ENCODE measurements at regions not wholly inside any gene's neighbourhood (a gene's known extent, or its start where the extent isn't known, plus 50 kb on each side); places are given as distances from the start of the nearest gene placed in this dataset.

DNA sequence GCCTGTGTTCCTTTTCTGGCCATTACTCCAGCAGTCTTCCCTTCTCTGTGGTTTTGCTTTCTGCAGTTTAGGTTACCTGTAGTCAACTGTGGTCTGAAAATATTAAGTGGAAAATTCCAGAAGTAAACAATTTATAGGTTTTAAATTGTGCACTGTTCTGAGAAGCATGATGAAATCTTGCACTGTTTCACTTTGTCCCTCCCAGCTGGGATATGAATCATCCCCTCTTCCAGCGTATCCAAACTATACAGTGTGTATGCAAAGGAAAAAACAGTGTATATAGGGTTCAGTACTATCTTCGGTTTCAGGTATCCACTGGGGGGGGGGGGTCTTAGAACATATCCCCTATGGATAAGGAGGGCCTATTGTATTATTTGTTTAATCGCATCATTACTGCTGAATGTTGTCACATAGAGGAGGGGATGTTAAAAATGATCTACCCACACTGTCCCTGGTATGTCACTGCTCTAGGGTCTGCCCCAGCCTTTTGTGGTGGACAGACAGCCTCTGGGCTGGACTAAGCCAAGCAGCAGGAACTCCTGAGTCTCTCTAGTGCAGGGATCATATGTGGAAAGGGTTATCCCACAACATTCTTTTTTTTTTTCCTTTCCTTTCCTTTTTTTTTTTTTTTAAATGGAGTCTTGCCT, 109.1 kb upstream of the MAX start:
- TF ChIP-seq GABPA (IDR thresholded peaks at IDR 0.05; ENCODE audit: low read depth): no peak
- TF ChIP-seq POLR2AphosphoS5 (IDR thresholded peaks at IDR 0.05; ENCODE audit: low read depth): no peak
- TF ChIP-seq, protein P1, sequence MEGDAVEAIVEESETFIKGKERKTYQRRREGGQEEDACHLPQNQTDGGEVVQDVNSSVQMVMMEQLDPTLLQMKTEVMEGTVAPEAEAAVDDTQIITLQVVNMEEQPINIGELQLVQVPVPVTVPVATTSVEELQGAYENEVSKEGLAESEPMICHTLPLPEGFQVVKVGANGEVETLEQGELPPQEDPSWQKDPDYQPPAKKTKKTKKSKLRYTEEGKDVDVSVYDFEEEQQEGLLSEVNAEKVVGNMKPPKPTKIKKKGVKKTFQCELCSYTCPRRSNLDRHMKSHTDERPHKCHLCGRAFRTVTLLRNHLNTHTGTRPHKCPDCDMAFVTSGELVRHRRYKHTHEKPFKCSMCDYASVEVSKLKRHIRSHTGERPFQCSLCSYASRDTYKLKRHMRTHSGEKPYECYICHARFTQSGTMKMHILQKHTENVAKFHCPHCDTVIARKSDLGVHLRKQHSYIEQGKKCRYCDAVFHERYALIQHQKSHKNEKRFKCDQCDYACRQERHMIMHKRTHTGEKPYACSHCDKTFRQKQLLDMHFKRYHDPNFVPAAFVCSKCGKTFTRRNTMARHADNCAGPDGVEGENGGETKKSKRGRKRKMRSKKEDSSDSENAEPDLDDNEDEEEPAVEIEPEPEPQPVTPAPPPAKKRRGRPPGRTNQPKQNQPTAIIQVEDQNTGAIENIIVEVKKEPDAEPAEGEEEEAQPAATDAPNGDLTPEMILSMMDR (IDR thresholded peaks at IDR 0.05; ENCODE audit: insufficient read depth, low read length): no peak
- TF ChIP-seq SPI1 (IDR thresholded peaks at IDR 0.05; ENCODE audit: borderline replicate concordance, low read depth): no peak
- TF ChIP-seq, protein P2, sequence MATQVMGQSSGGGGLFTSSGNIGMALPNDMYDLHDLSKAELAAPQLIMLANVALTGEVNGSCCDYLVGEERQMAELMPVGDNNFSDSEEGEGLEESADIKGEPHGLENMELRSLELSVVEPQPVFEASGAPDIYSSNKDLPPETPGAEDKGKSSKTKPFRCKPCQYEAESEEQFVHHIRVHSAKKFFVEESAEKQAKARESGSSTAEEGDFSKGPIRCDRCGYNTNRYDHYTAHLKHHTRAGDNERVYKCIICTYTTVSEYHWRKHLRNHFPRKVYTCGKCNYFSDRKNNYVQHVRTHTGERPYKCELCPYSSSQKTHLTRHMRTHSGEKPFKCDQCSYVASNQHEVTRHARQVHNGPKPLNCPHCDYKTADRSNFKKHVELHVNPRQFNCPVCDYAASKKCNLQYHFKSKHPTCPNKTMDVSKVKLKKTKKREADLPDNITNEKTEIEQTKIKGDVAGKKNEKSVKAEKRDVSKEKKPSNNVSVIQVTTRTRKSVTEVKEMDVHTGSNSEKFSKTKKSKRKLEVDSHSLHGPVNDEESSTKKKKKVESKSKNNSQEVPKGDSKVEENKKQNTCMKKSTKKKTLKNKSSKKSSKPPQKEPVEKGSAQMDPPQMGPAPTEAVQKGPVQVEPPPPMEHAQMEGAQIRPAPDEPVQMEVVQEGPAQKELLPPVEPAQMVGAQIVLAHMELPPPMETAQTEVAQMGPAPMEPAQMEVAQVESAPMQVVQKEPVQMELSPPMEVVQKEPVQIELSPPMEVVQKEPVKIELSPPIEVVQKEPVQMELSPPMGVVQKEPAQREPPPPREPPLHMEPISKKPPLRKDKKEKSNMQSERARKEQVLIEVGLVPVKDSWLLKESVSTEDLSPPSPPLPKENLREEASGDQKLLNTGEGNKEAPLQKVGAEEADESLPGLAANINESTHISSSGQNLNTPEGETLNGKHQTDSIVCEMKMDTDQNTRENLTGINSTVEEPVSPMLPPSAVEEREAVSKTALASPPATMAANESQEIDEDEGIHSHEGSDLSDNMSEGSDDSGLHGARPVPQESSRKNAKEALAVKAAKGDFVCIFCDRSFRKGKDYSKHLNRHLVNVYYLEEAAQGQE (IDR thresholded peaks at IDR 0.05; ENCODE audit: insufficient replicate concordance, low read depth): no peak
- no peak for DNase-seq (ENCODE audit: low read depth in 1 of 2, low spot score in 1 of 2)
- H3K4me3 ChIP-seq (replicated peaks; ENCODE audit: insufficient read depth, low read length): no peak overlapping the region
- no peaks in the 10 kb centered on the region for H3K27me3 ChIP-seq (ENCODE audit: insufficient read depth, poor library complexity, severe bottlenecking)
- H3K27ac ChIP-seq (replicated peaks): no peak overlapping the region

DNA sequence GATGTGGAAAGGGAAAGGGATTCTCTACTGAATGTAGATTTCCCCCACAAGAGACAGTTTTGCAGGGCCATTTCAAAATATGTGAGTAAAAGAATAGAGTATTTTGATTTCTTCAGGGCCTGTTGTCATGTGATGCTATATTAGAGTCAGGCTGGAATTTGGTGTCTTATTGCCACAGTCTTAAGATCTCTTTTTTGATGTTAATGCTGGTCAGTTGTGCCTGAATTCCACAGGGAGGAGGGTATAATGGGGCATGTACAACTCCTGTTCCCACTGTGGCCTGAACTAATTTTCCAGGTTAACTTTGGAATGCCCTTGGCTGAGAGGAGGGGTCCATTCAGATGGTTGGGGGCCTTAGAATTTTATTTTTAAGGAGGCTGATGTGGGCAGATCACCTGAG, 111.0 kb upstream of the MAX start:
- TF ChIP-seq GABPA (IDR thresholded peaks at IDR 0.05; ENCODE audit: low read depth): no peak
- no peak for TF ChIP-seq SPI1 (IDR thresholded peaks at IDR 0.05; ENCODE audit: borderline replicate concordance, low read depth)
- no peak for TF ChIP-seq POLR2AphosphoS5 (IDR thresholded peaks at IDR 0.05; ENCODE audit: low read depth)
- TF ChIP-seq, protein P2 (IDR thresholded peaks at IDR 0.05; ENCODE audit: insufficient replicate concordance, low read depth): no peak
- TF ChIP-seq, protein P1 (IDR thresholded peaks at IDR 0.05; ENCODE audit: insufficient read depth, low read length): no peak
- H3K27ac ChIP-seq (replicated peaks): no peak overlapping the region
- no peak overlapping the region for H3K4me3 ChIP-seq (replicated peaks; ENCODE audit: insufficient read depth, low read length)
- H3K27me3 ChIP-seq (ENCODE audit: insufficient read depth, poor library complexity, severe bottlenecking): no peaks in the 10 kb centered on the region
- no peak for DNase-seq (ENCODE audit: low read depth in 1 of 2, low spot score in 1 of 2)

DNA sequence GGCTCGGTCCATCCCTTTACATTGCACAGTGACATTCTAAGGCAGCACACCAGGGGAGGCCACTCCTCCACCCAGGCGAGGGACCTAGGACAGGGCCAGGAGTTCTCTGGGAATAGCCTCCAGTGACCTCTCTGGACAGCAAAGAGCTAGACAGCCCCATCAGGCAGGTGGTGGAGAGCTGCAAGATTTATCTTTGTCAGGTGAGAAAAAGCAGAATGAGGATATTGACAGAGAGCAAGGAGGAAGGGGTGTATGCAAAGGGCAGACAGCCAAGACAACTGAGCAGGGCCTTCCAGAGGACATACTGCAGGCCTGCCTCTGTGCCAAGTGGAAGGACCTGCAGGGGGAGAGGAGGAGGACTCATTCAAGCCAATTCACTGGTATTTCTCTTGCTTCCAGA, 112.4 kb upstream of the MAX start:
- DNase-seq (ENCODE audit: low read depth in 1 of 2, low spot score in 1 of 2): no peak
- Histone ChIP-seq H3K27ac (replicated peaks) (no peak overlapping the region), H3K27me3 (ENCODE audit: insufficient read depth, poor library complexity, severe bottlenecking) (no peaks in the 10 kb centered on the region), H3K4me3 (replicated peaks; ENCODE audit: insufficient read depth, low read length) (no peak overlapping the region)
- no peak for TF ChIP-seq GABPA (IDR thresholded peaks at IDR 0.05; ENCODE audit: low read depth)
- TF ChIP-seq SPI1 (IDR thresholded peaks at IDR 0.05; ENCODE audit: borderline replicate concordance, low read depth): no peak
- TF ChIP-seq, protein P1 (IDR thresholded peaks at IDR 0.05; ENCODE audit: insufficient read depth, low read length): no peak
- no peak for TF ChIP-seq POLR2AphosphoS5 (IDR thresholded peaks at IDR 0.05; ENCODE audit: low read depth)
- TF ChIP-seq, protein P2 (IDR thresholded peaks at IDR 0.05; ENCODE audit: insufficient replicate concordance, low read depth): no peak

All from HL-60 (cell line).